CD14-positive monocyte (primary cell): ENCODE measurements at regions not wholly inside any gene's neighbourhood (a gene's known extent, or its start where the extent isn't known, plus 50 kb on each side); places are given as distances from the start of the nearest gene placed in this dataset.
"Not testable (repeated sequence)": the region's sequence is repeated elsewhere in the genome, so short reads cannot be mapped to it uniquely, and the experiment has no call there.

Experiments used
- DNase-seq, 3 donors: peaks; one replicate each; pipeline ENCODE4 v3.0.0-alpha.2; 2011 to 2022
- H2AFZ ChIP-seq: 2 replicates; pipeline ENCODE4 v1.6.0; 2012; ENCODE audit warnings: mild to moderate bottlenecking, low read depth, low read length, inconsistent platforms; ENCODE audit not compliant: insufficient read depth, poor library complexity, severe bottlenecking
- H3K27ac ChIP-seq, 2 donors: 1 replicate in 1 of 2; 2 replicates in 1 of 2; pipeline ENCODE4 v1.5.1; 2012 to 2013; ENCODE audit warnings: low read length in 2 of 2, control low read depth in 1 of 2, inconsistent platforms in 1 of 2, low read depth in 1 of 2, mild to moderate bottlenecking in 1 of 2
- H3K27me3 ChIP-seq, 2 donors: one replicate each; pipeline versions ENCODE4 v1.6.0 to v1.6.1; 2011 to 2013; ENCODE audit warnings: low read length in 2 of 2; ENCODE audit not compliant: control insufficient read depth in 2 of 2, insufficient read depth in 2 of 2
- H3K36me3 ChIP-seq, 2 donors: replicated peaks in 1 of 2; 1 replicate in 1 of 2; 2 replicates in 1 of 2; pipeline versions ENCODE4 v1.5.1 to v1.6.1; 2012 to 2013; ENCODE audit warnings: low read length in 2 of 2, control low read depth in 1 of 2, inconsistent platforms in 1 of 2, mild to moderate bottlenecking in 1 of 2; ENCODE audit not compliant: insufficient read depth in 2 of 2, control insufficient read depth in 1 of 2
- H3K4me1 ChIP-seq, 2 donors: 1 replicate in 1 of 2; 2 replicates in 1 of 2; pipeline versions ENCODE4 v1.5.1 to v1.6.1; 2012 to 2013; ENCODE audit warnings: low read length in 2 of 2, control low read depth in 1 of 2, inconsistent platforms in 1 of 2, mild to moderate bottlenecking in 1 of 2, moderate library complexity in 1 of 2; ENCODE audit not compliant: insufficient read depth in 2 of 2, control insufficient read depth in 1 of 2
- H3K4me2 ChIP-seq: replicated peaks from 2 replicates; pipeline ENCODE3; 2012; ENCODE audit warnings: low read length, moderate library complexity, mild to moderate bottlenecking; ENCODE audit not compliant: poor library complexity, severe bottlenecking; ENCODE audit errors: extremely low read depth
- H3K4me3 ChIP-seq, 3 experiments: fragments of 200-600 bp in 1 of 3; sonication (generic) in 1 of 3; replicated peaks in 1 of 3; 1 replicate in 2 of 3; 2 replicates in 1 of 3; pipeline ENCODE4 v1.5.1; 2011 to 2013; ENCODE audit warnings: low read length in 3 of 3, mild to moderate bottlenecking in 3 of 3, control low read depth in 2 of 3, low read depth in 2 of 3, inconsistent platforms in 1 of 3, moderate library complexity in 1 of 3
- H3K79me2 ChIP-seq: 2 replicates; pipeline ENCODE4 v1.6.0; 2012; ENCODE audit warnings: mild to moderate bottlenecking, control low read depth, inconsistent platforms, low read length, moderate library complexity; ENCODE audit not compliant: insufficient read depth
- H3K9ac ChIP-seq: 2 replicates; pipeline ENCODE4 v1.6.0; 2017; ENCODE audit warnings: low read length, mild to moderate bottlenecking; ENCODE audit not compliant: insufficient read depth, poor library complexity, severe bottlenecking
- H3K9me3 ChIP-seq, 2 donors: replicated peaks in 1 of 2; 1 replicate in 1 of 2; 2 replicates in 1 of 2; pipeline versions ENCODE4 v1.5.1 to v1.6.1; 2012 to 2013; ENCODE audit warnings: low read length in 2 of 2, control low read depth in 1 of 2; ENCODE audit not compliant: control insufficient read depth in 1 of 2, insufficient read depth in 1 of 2
- H4K20me1 ChIP-seq: 2 replicates; pipeline ENCODE4 v1.6.0; 2012; ENCODE audit warnings: mild to moderate bottlenecking, low read length, control low read depth, moderate library complexity; ENCODE audit not compliant: insufficient read depth
- H3K27ac Mint-ChIP-seq, 7 donors: one replicate each; pipeline ENCODE4 v1.8.0; 2020; ENCODE audit warnings: mild to moderate bottlenecking in 7 of 7, mixed read lengths in 7 of 7, moderate library complexity in 6 of 7, inconsistent platforms in 2 of 7
- H3K27me3 Mint-ChIP-seq, 3 donors: one replicate each; pipeline ENCODE4 v1.8.0; 2021 to 2022; ENCODE audit warnings: low read depth in 3 of 3, mild to moderate bottlenecking in 3 of 3, mixed read lengths in 3 of 3, moderate library complexity in 3 of 3, inconsistent platforms in 1 of 3
- H3K36me3 Mint-ChIP-seq, 2 donors: one replicate each; pipeline ENCODE4 v1.8.0; 2020; ENCODE audit warnings: mixed read lengths in 2 of 2, inconsistent platforms in 1 of 2, mild to moderate bottlenecking in 1 of 2
- H3K4me1 Mint-ChIP-seq: one replicate; pipeline ENCODE4 v1.8.0; 2020; ENCODE audit warnings: mild to moderate bottlenecking, mixed read lengths
- H3K4me3 Mint-ChIP-seq, 2 donors: one replicate each; pipeline ENCODE4 v1.8.0; 2020; ENCODE audit warnings: mild to moderate bottlenecking in 2 of 2, mixed read lengths in 2 of 2, moderate library complexity in 1 of 2
- H3K9me3 Mint-ChIP-seq, 7 donors: one replicate each; pipeline ENCODE4 v1.8.0; 2020 to 2022; ENCODE audit warnings: mixed read lengths in 7 of 7, mild to moderate bottlenecking in 6 of 7, moderate library complexity in 6 of 7, inconsistent platforms in 2 of 7
- CTCF ChIP-seq: fragments of 200-600 bp; IDR thresholded peaks from one replicate; pipeline ENCODE4 v1.8.0; 2022; ENCODE audit warnings: antibody characterized with exemption, mild to moderate bottlenecking
- WGBS: methylation state at CpG from one replicate; pipeline ENCODE4 v1.1.5; 2013; ENCODE audit warnings: missing lambda C conversion rate; ENCODE audit not compliant: insufficient coverage; 5-methylcytosine and 5-hydroxymethylcytosine counted together
- intact Hi-C, 2 donors: fragments of 100-400 bp; cut with micrococcal nuclease; formaldehyde crosslinking; loops; one replicate each; pipeline versions ENCODE4 v1.15.0 to v1.15.1; 2023

GRCh38 chr5:12592228-12592627 is 688.0 kb upstream of the CTNND2 start:
- H3K4me3 ChIP-seq, result no peak overlapping the region
- no peaks in the 10 kb centered on the region for H3K27me3 Mint-ChIP-seq
- H3K27ac Mint-ChIP-seq, result no peak overlapping the region

GRCh38 chr5:12586406-12586805 is 682.2 kb upstream of the CTNND2 start:
- no peak overlapping the region for H3K4me3 Mint-ChIP-seq
- H3K27me3 Mint-ChIP-seq, result no peaks in the 10 kb centered on the region
- H3K27ac ChIP-seq, result no peak overlapping the region
- no peak overlapping the region for H3K27ac Mint-ChIP-seq
- no peak overlapping the region for H3K4me3 ChIP-seq
- TF ChIP-seq CTCF, result no peak
- H3K36me3 Mint-ChIP-seq, result no peaks in the 10 kb centered on the region
- no peaks in the 10 kb centered on the region for H4K20me1 ChIP-seq
- intact Hi-C loops, result no loop called here
- no peaks in the 10 kb centered on the region for H3K27me3 ChIP-seq
- peaks cover 17 to 19% of the 10 kb centered on the region in 2 donors for H3K9me3 ChIP-seq
- H3K9ac ChIP-seq, result no peak overlapping the region
- H2AFZ ChIP-seq, result no peak overlapping the region
- no peak overlapping the region for H3K4me2 ChIP-seq
- no peaks in the 10 kb centered on the region for H3K4me1 ChIP-seq
- H3K4me1 Mint-ChIP-seq, result no peaks in the 10 kb centered on the region
- DNase-seq, result no peak
- peaks cover 0 to 28% (median 5%) of the 10 kb centered on the region in 7 donors for H3K9me3 Mint-ChIP-seq
- no peaks in the 10 kb centered on the region for H3K36me3 ChIP-seq
- H3K79me2 ChIP-seq, result no peaks in the 10 kb centered on the region

More at GRCh38 chr5:12592228-12592627, 688.0 kb upstream of the CTNND2 start:
- Histone ChIP-seq H3K9me3 (peaks cover 5 to 9% of the 10 kb centered on the region in 2 donors), H3K36me3 (no peaks in the 10 kb centered on the region), H2AFZ (no peak overlapping the region), H4K20me1 (no peaks in the 10 kb centered on the region), H3K9ac (no peak overlapping the region), H3K27me3 (no peaks in the 10 kb centered on the region), H3K4me2 (no peak overlapping the region), H3K4me1 (no peaks in the 10 kb centered on the region), H3K27ac (no peak overlapping the region), H3K79me2 (no peaks in the 10 kb centered on the region)
- no CpG with 5 or more reads among the region's 3 CpGs for WGBS
- intact Hi-C loops, result no loop called here
- no peaks in the 10 kb centered on the region for H3K36me3 Mint-ChIP-seq
- TF ChIP-seq CTCF, result no peak
- H3K4me3 Mint-ChIP-seq, result no peak overlapping the region
- no peak for DNase-seq
- no peaks in the 10 kb centered on the region for H3K4me1 Mint-ChIP-seq
- H3K9me3 Mint-ChIP-seq, result peaks cover 0 to 13% (median 0%) of the 10 kb centered on the region in 7 donors

GRCh38 chr5:12578803-12579202 is 674.6 kb upstream of the CTNND2 start:
- DNase-seq, H3K9ac ChIP-seq, H3K4me2 ChIP-seq, H3K27ac Mint-ChIP-seq, H3K36me3 Mint-ChIP-seq, H4K20me1 ChIP-seq, H2AFZ ChIP-seq, H3K27ac ChIP-seq, H3K4me3 Mint-ChIP-seq, H3K36me3 ChIP-seq, H3K4me3 ChIP-seq, H3K4me1 ChIP-seq, H3K4me1 Mint-ChIP-seq, intact Hi-C loops, H3K27me3 ChIP-seq, H3K27me3 Mint-ChIP-seq, H3K9me3 ChIP-seq, H3K79me2 ChIP-seq: not testable (repeated sequence)
- 73% methylated on average over 5 of the region's 13 CpGs for WGBS
- H3K9me3 Mint-ChIP-seq, result peaks cover 0 to 11% (median 3%) of the 10 kb centered on the region in 7 donors
